ENCODE measurements at regions not wholly inside any gene's neighbourhood (a gene's known extent, or its start where the extent isn't known, plus 50 kb on each side); places are given as distances from the start of the nearest gene placed in this dataset.

DNA sequence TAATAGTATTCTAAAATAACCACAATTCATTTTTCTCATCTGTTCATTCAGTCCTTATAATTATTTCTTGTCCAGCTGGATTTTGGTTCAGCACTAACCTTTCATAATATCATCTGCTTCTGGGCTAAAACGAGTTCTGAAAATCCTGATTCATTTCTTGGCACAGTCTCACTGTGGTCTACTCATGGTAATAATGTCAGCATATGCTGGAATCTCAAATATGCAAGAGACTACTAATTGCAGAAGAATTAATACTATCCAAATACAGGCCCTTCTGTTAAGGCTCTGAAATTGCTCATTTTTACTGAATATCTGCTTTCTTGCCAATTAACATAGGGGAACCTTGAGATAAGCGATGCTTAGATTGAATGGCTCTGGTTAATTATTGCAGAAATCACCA is 597.1 kb downstream of the RPL10L start:
- TF ChIP-seq, protein P1, sequence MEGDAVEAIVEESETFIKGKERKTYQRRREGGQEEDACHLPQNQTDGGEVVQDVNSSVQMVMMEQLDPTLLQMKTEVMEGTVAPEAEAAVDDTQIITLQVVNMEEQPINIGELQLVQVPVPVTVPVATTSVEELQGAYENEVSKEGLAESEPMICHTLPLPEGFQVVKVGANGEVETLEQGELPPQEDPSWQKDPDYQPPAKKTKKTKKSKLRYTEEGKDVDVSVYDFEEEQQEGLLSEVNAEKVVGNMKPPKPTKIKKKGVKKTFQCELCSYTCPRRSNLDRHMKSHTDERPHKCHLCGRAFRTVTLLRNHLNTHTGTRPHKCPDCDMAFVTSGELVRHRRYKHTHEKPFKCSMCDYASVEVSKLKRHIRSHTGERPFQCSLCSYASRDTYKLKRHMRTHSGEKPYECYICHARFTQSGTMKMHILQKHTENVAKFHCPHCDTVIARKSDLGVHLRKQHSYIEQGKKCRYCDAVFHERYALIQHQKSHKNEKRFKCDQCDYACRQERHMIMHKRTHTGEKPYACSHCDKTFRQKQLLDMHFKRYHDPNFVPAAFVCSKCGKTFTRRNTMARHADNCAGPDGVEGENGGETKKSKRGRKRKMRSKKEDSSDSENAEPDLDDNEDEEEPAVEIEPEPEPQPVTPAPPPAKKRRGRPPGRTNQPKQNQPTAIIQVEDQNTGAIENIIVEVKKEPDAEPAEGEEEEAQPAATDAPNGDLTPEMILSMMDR (conservative IDR thresholded peaks at IDR 0.05; ENCODE audit: low read depth, low read length): no peak
- TF ChIP-seq RAD21 (IDR thresholded peaks at IDR 0.05; ENCODE audit: low read length): no peak
- TF ChIP-seq RFX5 (IDR thresholded peaks at IDR 0.05; ENCODE audit: low read depth, low read length): no peak
- no peak for TF ChIP-seq BHLHE40 (IDR thresholded peaks at IDR 0.05; ENCODE audit: low read depth, low read length)
- no peak for TF ChIP-seq RCOR1 (IDR thresholded peaks at IDR 0.05; ENCODE audit: insufficient replicate concordance, low read length)
- TF ChIP-seq CEBPB (IDR thresholded peaks at IDR 0.05; ENCODE audit: low read depth, low read length): peak; percentile 13; the same call in 1 of the 2 replicates
- TF ChIP-seq, protein P2, sequence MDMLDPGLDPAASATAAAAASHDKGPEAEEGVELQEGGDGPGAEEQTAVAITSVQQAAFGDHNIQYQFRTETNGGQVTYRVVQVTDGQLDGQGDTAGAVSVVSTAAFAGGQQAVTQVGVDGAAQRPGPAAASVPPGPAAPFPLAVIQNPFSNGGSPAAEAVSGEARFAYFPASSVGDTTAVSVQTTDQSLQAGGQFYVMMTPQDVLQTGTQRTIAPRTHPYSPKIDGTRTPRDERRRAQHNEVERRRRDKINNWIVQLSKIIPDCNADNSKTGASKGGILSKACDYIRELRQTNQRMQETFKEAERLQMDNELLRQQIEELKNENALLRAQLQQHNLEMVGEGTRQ (IDR thresholded peaks at IDR 0.05; ENCODE audit: low read depth, low read length): no peak
- no peak for TF ChIP-seq POLR2A (IDR thresholded peaks at IDR 0.05; ENCODE audit: low read depth, low read length)
- no peak for TF ChIP-seq MAFK (IDR thresholded peaks at IDR 0.05; ENCODE audit: low read depth, low read length)
- TF ChIP-seq SMC3 (IDR thresholded peaks at IDR 0.05; ENCODE audit: low read depth, low read length): no peak
- TF ChIP-seq MXI1 (IDR thresholded peaks at IDR 0.05; ENCODE audit: borderline replicate concordance, low read depth, low read length): no peak
- TF ChIP-seq NFE2L2 (IDR thresholded peaks at IDR 0.05; ENCODE audit: low read depth, low read length): no peak
- TF ChIP-seq, protein P3, sequence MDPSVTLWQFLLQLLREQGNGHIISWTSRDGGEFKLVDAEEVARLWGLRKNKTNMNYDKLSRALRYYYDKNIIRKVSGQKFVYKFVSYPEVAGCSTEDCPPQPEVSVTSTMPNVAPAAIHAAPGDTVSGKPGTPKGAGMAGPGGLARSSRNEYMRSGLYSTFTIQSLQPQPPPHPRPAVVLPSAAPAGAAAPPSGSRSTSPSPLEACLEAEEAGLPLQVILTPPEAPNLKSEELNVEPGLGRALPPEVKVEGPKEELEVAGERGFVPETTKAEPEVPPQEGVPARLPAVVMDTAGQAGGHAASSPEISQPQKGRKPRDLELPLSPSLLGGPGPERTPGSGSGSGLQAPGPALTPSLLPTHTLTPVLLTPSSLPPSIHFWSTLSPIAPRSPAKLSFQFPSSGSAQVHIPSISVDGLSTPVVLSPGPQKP (IDR thresholded peaks at IDR 0.05; ENCODE audit: borderline replicate concordance, low read depth, low read length): no peak
